ENCODE measurements at regions not wholly inside any gene's neighbourhood (a gene's known extent, or its start where the extent isn't known, plus 50 kb on each side); places are given as distances from the start of the nearest gene placed in this dataset.

GRCh38 chr12:90254796-90255195, 546.2 kb upstream of the ATP2B1 start:
- no peak for DNase-seq
- H3K27ac ChIP-seq = no peak overlapping the region
- peaks cover 16% of the 10 kb centered on the region for H3K4me1 ChIP-seq
- H3K36me3 ChIP-seq = no peaks in the 10 kb centered on the region
- TF ChIP-seq, protein P1, sequence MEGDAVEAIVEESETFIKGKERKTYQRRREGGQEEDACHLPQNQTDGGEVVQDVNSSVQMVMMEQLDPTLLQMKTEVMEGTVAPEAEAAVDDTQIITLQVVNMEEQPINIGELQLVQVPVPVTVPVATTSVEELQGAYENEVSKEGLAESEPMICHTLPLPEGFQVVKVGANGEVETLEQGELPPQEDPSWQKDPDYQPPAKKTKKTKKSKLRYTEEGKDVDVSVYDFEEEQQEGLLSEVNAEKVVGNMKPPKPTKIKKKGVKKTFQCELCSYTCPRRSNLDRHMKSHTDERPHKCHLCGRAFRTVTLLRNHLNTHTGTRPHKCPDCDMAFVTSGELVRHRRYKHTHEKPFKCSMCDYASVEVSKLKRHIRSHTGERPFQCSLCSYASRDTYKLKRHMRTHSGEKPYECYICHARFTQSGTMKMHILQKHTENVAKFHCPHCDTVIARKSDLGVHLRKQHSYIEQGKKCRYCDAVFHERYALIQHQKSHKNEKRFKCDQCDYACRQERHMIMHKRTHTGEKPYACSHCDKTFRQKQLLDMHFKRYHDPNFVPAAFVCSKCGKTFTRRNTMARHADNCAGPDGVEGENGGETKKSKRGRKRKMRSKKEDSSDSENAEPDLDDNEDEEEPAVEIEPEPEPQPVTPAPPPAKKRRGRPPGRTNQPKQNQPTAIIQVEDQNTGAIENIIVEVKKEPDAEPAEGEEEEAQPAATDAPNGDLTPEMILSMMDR (IDR thresholded peaks at IDR 0.05) = no peak
- intact Hi-C loops (cut with DNase I) = no loop called here
- no peak overlapping the region for H3K4me3 ChIP-seq
- H3K27me3 ChIP-seq (ENCODE audit: low read depth) = no peaks in the 10 kb centered on the region
- ATAC-seq = no peak
- H3K9me3 ChIP-seq = no peaks in the 10 kb centered on the region

DNA sequence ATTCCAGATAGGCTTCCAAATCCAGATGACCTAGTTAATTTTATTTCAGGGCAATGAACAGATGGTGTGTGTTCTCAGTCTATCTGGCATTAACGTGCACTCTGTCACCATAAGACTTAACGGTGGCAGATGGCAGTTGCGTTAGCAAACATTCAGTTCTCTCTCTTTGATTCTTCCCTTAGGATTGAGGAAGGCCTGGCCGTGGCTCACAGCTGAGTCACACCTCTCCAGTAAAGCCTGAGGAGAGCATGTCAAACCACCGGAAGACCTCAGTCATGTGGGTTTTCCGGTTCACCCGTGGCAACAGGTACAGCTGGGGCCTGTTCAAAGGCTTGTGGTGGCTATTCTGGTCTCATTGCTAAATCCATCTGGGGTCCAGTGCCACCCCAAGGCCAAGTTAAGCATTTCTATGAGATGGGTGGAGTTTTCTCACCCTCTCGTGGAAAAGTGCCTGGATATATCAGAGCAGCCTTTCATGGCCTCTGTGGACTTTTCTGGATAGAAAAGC, 545.1 kb upstream of the ATP2B1 start:
- intact Hi-C loops (cut with DNase I) = no loop called here
- DNase-seq = peak; percentile 44
- H3K27ac ChIP-seq = no peak overlapping the region
- H3K36me3 ChIP-seq = no peaks in the 10 kb centered on the region
- peaks cover 16% of the 10 kb centered on the region for H3K4me1 ChIP-seq
- H3K9me3 ChIP-seq = no peaks in the 10 kb centered on the region
- peak; percentile 72 to 78 for ATAC-seq
- H3K27me3 ChIP-seq (ENCODE audit: low read depth) = no peaks in the 10 kb centered on the region
- TF ChIP-seq, protein P1 (IDR thresholded peaks at IDR 0.05) = no peak
- H3K4me3 ChIP-seq = no peak overlapping the region

GRCh38 chr12:90253136-90253535, 544.5 kb upstream of the ATP2B1 start:
- Histone ChIP-seq H3K9me3 (no peaks in the 10 kb centered on the region), H3K27me3 (ENCODE audit: low read depth) (no peaks in the 10 kb centered on the region), H3K36me3 (no peaks in the 10 kb centered on the region), H3K27ac (no peak overlapping the region), H3K4me3 (no peak overlapping the region), H3K4me1 (peaks cover 16% of the 10 kb centered on the region)
- no peak for ATAC-seq
- TF ChIP-seq, protein P1 (IDR thresholded peaks at IDR 0.05) = no peak
- no peak for DNase-seq
- intact Hi-C loops (cut with DNase I) = no loop called here

DNA sequence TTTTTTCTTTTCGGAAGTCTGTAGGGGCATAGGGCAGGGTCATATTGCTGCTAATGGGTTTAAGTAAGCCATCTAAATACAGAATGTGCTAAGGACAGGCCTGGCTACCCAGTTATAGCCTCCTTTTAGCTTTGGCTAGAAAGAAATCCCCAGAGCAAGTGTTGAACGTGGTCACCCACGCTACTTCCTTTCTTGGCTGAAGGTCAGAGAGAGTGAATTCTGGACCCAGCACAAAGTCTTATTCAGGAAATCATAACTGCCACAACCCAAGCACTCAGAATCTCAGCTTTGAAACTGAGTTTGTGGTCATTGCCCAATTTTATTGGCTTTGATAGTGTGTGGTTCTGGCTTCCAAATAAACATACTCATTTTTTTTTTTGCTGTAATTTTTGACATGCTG, 542.1 kb upstream of the ATP2B1 start:
- H3K27me3 ChIP-seq (ENCODE audit: low read depth) = no peaks in the 10 kb centered on the region
- no peaks in the 10 kb centered on the region for H3K36me3 ChIP-seq
- peaks cover 16% of the 10 kb centered on the region for H3K4me1 ChIP-seq
- no peaks in the 10 kb centered on the region for H3K9me3 ChIP-seq
- TF ChIP-seq, protein P1 (IDR thresholded peaks at IDR 0.05) = no peak
- H3K4me3 ChIP-seq = no peak overlapping the region
- DNase-seq (no peak), ATAC-seq (peak; percentile 9 to 45)
- H3K27ac ChIP-seq = no peak overlapping the region
- intact Hi-C loops (cut with DNase I) = no loop called here

DNA sequence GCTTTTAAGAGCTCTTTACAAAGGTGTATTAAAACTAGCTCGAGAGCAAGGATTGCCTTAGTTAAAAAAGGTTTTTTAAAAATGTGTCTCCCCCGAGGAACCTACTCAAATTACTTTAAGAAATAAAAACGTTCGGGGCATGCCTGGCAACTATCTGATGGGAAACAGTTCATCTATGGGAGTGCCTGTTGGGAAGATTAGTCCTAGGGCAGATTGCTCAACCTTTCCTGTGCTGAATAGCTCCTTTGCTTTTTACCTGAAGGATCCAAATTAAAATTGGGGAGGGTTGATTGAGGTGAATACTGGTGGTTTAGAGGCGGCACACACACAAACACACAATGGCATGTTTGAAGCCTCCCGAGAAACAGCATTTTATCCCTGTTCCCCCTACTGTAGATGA, 541.4 kb upstream of the ATP2B1 start:
- intact Hi-C loops (cut with DNase I) = no loop called here
- Histone ChIP-seq H3K9me3 (no peaks in the 10 kb centered on the region), H3K27ac (no peak overlapping the region), H3K27me3 (ENCODE audit: low read depth) (no peaks in the 10 kb centered on the region), H3K4me3 (no peak overlapping the region), H3K36me3 (no peaks in the 10 kb centered on the region), H3K4me1 (peaks cover 16% of the 10 kb centered on the region)
- TF ChIP-seq, protein P1 (IDR thresholded peaks at IDR 0.05) = no peak
- ATAC-seq (no peak), DNase-seq (no peak)

GRCh38 chr12:90246688-90247087, 538.0 kb upstream of the ATP2B1 start:
- intact Hi-C loops (cut with DNase I) = no loop called here
- H3K27me3 ChIP-seq (ENCODE audit: low read depth) = no peaks in the 10 kb centered on the region
- ATAC-seq (no peak), DNase-seq (no peak)
- no peaks in the 10 kb centered on the region for H3K9me3 ChIP-seq
- H3K4me3 ChIP-seq = no peak overlapping the region
- H3K36me3 ChIP-seq = no peaks in the 10 kb centered on the region
- H3K27ac ChIP-seq = no peak overlapping the region
- TF ChIP-seq, protein P1 (IDR thresholded peaks at IDR 0.05) = no peak
- no peaks in the 10 kb centered on the region for H3K4me1 ChIP-seq
